ENCODE measurements at regions not wholly inside any gene's neighbourhood (a gene's known extent, or its start where the extent isn't known, plus 50 kb on each side); places are given as distances from the start of the nearest gene placed in this dataset.

GRCh38 chr3:180117381-180118163 lies 80.8 kb upstream of the PEX5L start:
- no peak overlapping the region for H3K4me3 ChIP-seq (ENCODE audit: low read depth, low read length)
- no peak for DNase-seq (ENCODE audit: low read depth)
- no peak for TF ChIP-seq CTCF (conservative IDR thresholded peaks at IDR 0.05; ENCODE audit: low read depth, low read length)

GRCh38 chr3:180119567-180119966 lies 82.8 kb upstream of the PEX5L start:
- no peak for DNase-seq (ENCODE audit: low read depth)
- TF ChIP-seq CTCF (conservative IDR thresholded peaks at IDR 0.05; ENCODE audit: low read depth, low read length) = no peak
- no peak overlapping the region for H3K4me3 ChIP-seq (ENCODE audit: low read depth, low read length)

GRCh38 chr3:180123928-180124327 lies 87.2 kb upstream of the PEX5L start:
- TF ChIP-seq CTCF (conservative IDR thresholded peaks at IDR 0.05; ENCODE audit: low read depth, low read length) = no peak
- DNase-seq (ENCODE audit: low read depth) = no peak
- H3K4me3 ChIP-seq (ENCODE audit: low read depth, low read length) = no peak overlapping the region

GRCh38 chr3:180131169-180131568 lies 94.4 kb upstream of the PEX5L start:
- DNase-seq (ENCODE audit: low read depth) = no peak
- H3K4me3 ChIP-seq (ENCODE audit: low read depth, low read length) = no peak overlapping the region
- no peak for TF ChIP-seq CTCF (conservative IDR thresholded peaks at IDR 0.05; ENCODE audit: low read depth, low read length)

GRCh38 chr3:180135101-180135500 lies 98.4 kb upstream of the PEX5L start:
- no peak overlapping the region for H3K4me3 ChIP-seq (ENCODE audit: low read depth, low read length)
- no peak for TF ChIP-seq CTCF (conservative IDR thresholded peaks at IDR 0.05; ENCODE audit: low read depth, low read length)
- DNase-seq (ENCODE audit: low read depth) = no peak

GRCh38 chr3:180138871-180139270 lies 102.1 kb upstream of the PEX5L start:
- no peak for DNase-seq (ENCODE audit: low read depth)
- H3K4me3 ChIP-seq (ENCODE audit: low read depth, low read length) = no peak overlapping the region
- TF ChIP-seq CTCF (conservative IDR thresholded peaks at IDR 0.05; ENCODE audit: low read depth, low read length) = no peak

- no peak overlapping the region for H3K4me3 ChIP-seq (ENCODE audit: low read depth, low read length)
- no peak for TF ChIP-seq CTCF (conservative IDR thresholded peaks at IDR 0.05; ENCODE audit: low read depth, low read length)
- DNase-seq (ENCODE audit: low read depth) = no peak
These were observed 105.3 kb upstream of the PEX5L start for GRCh38 chr3:180142041-180142440.
